OCI-M2 (cell line): ENCODE measurements at regions not wholly inside any gene's neighbourhood (a gene's known extent, or its start where the extent isn't known, plus 50 kb on each side); places are given as distances from the start of the nearest gene placed in this dataset.

Experiments
- DNase-seq: peaks from one replicate; lab custom pipeline; 2025; ENCODE audit not compliant: unreplicated experiment; lab: John Stamatoyannopoulos, UW

DNA sequence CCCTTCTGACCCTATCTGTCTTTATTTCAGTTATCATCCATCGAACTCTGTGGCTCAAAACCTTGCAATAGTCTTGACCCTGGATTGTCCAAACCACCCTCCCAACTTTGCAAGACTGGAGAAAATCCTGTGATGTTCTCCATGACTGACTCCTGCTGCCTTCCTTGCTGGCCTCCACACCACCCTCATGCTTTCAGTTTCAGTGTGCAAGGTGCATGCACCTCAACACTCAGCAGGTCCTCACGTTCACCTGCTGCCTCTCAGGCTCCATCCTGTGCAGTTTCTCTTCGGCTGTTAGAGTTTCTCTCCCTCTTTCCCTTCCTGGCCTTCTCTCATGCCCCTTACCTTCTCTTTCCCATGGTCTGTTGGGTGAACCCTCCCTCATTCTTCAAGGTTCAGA, 59.4 kb upstream of the ASIC2 start:
- no peak for DNase-seq

- DNase-seq: no peak
These were observed 63.2 kb upstream of the ASIC2 start for GRCh38 chr17:33356266-33356665.

GRCh38 chr17:33363475-33363874, 70.4 kb upstream of the ASIC2 start:
- DNase-seq: no peak

GRCh38 chr17:33366960-33367359, 73.9 kb upstream of the ASIC2 start:
- no peak for DNase-seq

GRCh38 chr17:33369149-33369548, 76.1 kb upstream of the ASIC2 start:
- DNase-seq: no peak

GRCh38 chr17:33369876-33370275, 76.8 kb upstream of the ASIC2 start:
- no peak for DNase-seq

GRCh38 chr17:33370401-33370800, 77.3 kb upstream of the ASIC2 start:
- DNase-seq: no peak

GRCh38 chr17:33371377-33371776, 78.3 kb upstream of the ASIC2 start:
- no peak for DNase-seq

DNA sequence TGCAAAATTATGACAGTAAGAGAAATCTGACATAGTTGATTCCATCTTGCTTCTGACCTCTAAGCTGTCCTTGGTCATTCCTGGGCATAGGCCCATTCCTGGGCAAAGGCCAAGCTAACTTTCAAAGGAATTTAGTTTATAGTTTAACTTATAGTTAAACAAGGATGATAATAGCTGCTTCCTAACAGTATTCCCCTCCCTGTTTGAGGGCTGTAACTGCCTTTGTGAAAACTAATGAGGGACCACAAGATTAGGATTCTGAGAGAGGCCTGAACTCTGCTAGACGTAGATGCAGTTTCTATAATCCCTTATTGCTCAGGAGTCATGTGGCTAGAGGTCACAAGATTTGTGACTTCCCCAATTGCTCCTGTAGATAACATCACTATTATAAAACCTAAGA, 80.2 kb upstream of the ASIC2 start:
- no peak for DNase-seq

- DNase-seq: no peak
These were observed 82.0 kb upstream of the ASIC2 start for GRCh38 chr17:33375103-33375502.

- DNase-seq: no peak
These were observed 82.7 kb upstream of the ASIC2 start for GRCh38 chr17:33375783-33376182.

DNA sequence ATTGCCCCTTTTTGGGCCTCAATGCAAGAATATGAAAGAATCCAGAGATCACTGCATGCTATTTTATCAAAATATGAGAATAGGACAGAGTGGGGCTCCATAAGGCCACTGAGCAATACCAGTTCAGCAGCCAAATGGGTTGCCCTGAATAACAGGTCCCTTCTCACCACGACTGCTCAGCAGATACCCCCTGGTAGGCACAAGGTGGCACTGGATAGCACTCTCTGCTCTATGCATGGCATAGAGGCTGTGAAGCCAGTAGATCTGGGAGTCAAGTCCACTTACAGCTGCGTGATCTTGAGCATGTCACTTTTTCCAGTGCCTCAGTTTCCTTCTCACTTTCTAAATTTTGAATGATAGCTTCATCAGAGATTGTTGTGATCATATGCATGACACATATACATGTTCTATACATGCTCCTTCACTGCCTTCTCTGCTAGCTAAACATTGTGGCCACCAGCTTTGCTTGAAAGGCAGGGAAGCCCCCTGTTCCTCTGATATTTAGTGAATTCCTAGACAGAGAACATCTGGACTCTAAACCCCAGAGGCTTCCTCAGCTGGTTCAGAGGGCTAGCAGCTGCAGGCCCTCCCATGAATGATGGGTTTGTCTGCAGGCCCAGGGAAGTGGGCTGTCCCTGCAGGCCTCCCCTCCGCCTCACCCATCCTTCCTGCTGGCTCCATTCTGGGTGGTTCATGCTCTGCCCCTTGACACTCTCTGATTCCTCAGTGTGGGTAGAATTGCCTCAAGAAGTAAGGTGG, 84.9 kb upstream of the ASIC2 start:
- no peak for DNase-seq

DNA sequence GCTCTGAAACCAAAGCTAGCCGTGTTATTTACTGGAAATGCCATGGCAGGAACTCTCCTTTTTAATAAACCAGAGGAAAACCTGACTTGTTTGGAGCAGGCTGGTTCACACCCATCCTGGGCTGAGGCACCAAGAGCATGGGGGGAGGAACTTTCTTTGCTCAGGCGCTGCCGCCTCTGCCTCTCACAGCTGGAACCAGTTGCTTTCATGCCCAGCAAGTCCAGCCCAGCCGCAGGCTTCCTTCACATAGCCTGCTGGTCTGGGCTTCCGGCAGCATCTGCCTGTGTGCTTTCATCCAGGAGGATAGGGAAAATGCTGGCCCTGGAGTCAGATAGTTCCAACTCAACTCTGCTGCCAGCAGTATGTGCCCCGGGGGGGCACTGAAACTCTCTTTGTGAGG, 88.1 kb upstream of the ASIC2 start:
- DNase-seq: no peak

- DNase-seq: no peak
These were observed 90.5 kb upstream of the ASIC2 start for GRCh38 chr17:33383488-33384023.

- no peak for DNase-seq
These were observed 92.0 kb upstream of the ASIC2 start for GRCh38 chr17:33385133-33385532.

GRCh38 chr17:33385713-33386112, 92.6 kb upstream of the ASIC2 start:
- no peak for DNase-seq

GRCh38 chr17:33387406-33387805, 94.3 kb upstream of the ASIC2 start:
- DNase-seq: no peak

- DNase-seq: no peak
These were observed 96.5 kb upstream of the ASIC2 start for GRCh38 chr17:33389504-33390135.

DNA sequence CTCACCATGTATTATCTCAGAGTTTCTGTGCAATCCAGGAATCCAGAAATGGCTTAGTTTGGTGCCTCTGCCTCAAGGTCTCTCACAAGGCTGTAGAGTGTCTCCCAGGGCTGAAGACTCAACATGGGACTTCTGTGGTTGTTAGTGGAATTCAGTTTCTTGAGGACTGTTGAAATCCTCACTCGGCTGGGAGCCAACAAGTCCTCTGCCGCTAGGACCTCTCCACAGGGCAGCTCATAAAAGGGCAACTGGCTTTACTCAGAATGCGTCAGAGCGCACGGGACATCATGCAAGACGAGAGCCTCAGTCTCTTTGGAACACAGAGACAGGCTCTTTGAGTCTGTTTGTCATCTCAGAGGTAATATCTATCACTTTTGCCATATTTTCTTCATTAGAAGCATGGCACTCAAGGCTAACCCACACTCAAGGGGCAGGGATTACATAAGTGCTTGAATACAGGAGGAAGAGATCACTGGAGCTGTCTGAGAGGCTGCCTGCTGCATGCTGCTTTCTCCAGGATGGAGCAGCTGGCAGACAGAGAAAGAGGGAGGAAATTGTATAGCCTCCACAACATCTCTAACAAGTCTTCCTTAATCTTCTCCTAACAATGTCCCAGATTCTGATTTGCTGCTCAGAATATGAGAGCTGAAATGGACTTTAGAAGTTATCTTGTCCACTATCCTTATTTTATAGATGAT, 97.5 kb upstream of the ASIC2 start:
- DNase-seq: no peak

GRCh38 chr17:33396818-33397217, 103.7 kb upstream of the ASIC2 start:
- no peak for DNase-seq

DNA sequence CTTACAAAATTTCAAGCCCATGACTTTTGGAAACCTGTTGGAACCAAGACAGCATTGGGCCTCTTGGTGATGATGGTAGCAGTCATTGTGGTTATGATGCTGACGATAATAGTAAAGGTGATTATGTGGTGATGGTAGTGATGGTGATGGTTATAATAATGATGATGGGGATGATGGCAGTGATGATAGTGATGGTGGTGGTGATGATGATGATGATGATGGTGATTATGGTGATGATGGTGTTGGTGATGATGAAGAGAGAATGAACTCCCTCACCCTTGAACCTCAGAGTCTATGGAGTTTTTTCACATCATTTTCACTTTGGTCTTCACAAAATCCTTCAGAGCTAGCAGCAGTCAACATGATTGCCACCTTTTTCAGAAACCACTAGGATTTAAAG, 105.3 kb upstream of the ASIC2 start:
- no peak for DNase-seq

DNA sequence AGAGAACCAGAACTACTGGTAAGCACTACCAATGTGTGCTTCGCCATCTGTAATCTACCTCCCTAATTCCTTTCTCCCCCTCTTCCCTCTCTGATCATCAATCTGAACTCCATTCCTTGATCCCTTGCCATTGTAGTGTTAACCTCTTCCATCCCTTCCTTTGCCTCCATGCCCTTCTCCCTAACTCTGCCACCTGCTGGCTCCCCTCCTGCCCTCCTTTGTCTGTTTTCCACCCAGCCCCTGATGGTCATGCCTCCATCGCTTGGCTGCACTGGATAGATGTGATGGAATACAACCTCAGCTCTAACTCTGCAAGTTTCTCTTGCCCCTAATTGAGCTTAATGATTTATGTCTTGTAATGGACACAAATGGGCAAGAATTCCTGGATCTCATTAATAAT, 108.2 kb upstream of the ASIC2 start:
- no peak for DNase-seq
